ENCODE measurements at regions not wholly inside any gene's neighbourhood (a gene's known extent, or its start where the extent isn't known, plus 50 kb on each side); places are given as distances from the start of the nearest gene placed in this dataset.

- Histone ChIP-seq H3K27me3 (replicated peaks in 1 of 2; ENCODE audit: control insufficient read depth in 2 of 2, insufficient read depth in 2 of 2, low read length in 1 of 2) (no peaks in the 10 kb centered on the region; a peak in 3 of 4 replicates), H3K4me2 (ENCODE audit: control insufficient read depth, insufficient read depth) (no peak overlapping the region), H2AFZ (ENCODE audit: control insufficient read depth, low read depth, low read length) (no peak overlapping the region), H3K4me3 (no peak overlapping the region), H3K79me2 (ENCODE audit: control insufficient read depth, insufficient read depth, low read length) (no peaks in the 10 kb centered on the region), H3K36me3 (ENCODE audit: control insufficient read depth in 2 of 2, insufficient read depth in 2 of 2, low read length in 1 of 2) (no peaks in the 10 kb centered on the region), H4K20me1 (ENCODE audit: control insufficient read depth, insufficient read depth) (no peaks in the 10 kb centered on the region), H3K4me1 (ENCODE audit: control insufficient read depth, insufficient read depth, low read length) (no peaks in the 10 kb centered on the region), H3K27ac (ENCODE audit: control insufficient read depth, insufficient read depth) (no peak overlapping the region), H3K9ac (ENCODE audit: control insufficient read depth, insufficient read depth, low read length) (no peak overlapping the region), H3K9me3 (replicated peaks; ENCODE audit: control insufficient read depth, insufficient read depth, low read length) (no peaks in the 10 kb centered on the region)
- FAIRE-seq, result no peak
- SMC1A ChIA-PET (ENCODE audit: uncharacterized antibody, unreplicated experiment), result interaction anchor here (1.1 to 6.5 kb wide), 6 partner anchors 8 to 440 kb away, joined by 3 to 52 read pairs (median 22); no protein-coding TSS in a partner anchor
- CTCF ChIA-PET, result interaction anchor here (0.7 to 7.4 kb wide), 20 partner anchors 8 to 453 kb away, joined by 3 to 80 read pairs (median 6); no protein-coding TSS in a partner anchor
- intact Hi-C loops (cut with micrococcal nuclease; ENCODE audit: unreplicated experiment), result loop anchor here (5.0 kb wide), 4 partner anchors 103 to 442 kb away; no protein-coding TSS in a partner anchor
- in situ Hi-C loops (cut with MboI), result loop anchor here (5.0 kb wide), 1 partner anchor 413 kb away; no protein-coding TSS in a partner anchor
- 74% methylated on average over 12 of the region's 12 CpGs for WGBS (ENCODE audit: insufficient coverage, insufficient replicate concordance, low lambda C conversion rate, missing lambda C conversion rate)
- no TSS peak for BruUV-seq (replicated peaks)
- no peak for ATAC-seq
- TF ChIP-seq SIX5 (IDR thresholded peaks at IDR 0.05; ENCODE audit: low read depth, low read length, severe bottlenecking) (no peak), SMC3 (IDR thresholded peaks at IDR 0.05; ENCODE audit: borderline replicate concordance, low read length) (no peak), IRF5 (IDR thresholded peaks at IDR 0.05; ENCODE audit: borderline replicate concordance) (no peak), RFX5 (IDR thresholded peaks at IDR 0.05; ENCODE audit: low read depth, low read length) (no peak), SKIL (IDR thresholded peaks at IDR 0.05; ENCODE audit: low read depth, poor library complexity, severe bottlenecking) (no peak)
- DNase-seq (ENCODE audit: low read depth, low spot score), result no peak
- RAD21 ChIA-PET (ENCODE audit: unreplicated experiment), result interaction anchor here (0.6 to 5.0 kb wide), 8 partner anchors 9 to 450 kb away, joined by 3 to 27 read pairs (median 3); no protein-coding TSS in a partner anchor
- POLR2A ChIA-PET, result interaction anchor here (1.2 kb wide), 1 partner anchor 433 kb away, joined by 3 read pairs; no protein-coding TSS in a partner anchor
Observed at GRCh38 chr16:11404603-11405002, 59.3 kb downstream of the RMI2 start.

Data from GM12878 (cell line).